ENCODE measurements at regions not wholly inside any gene's neighbourhood (a gene's known extent, or its start where the extent isn't known, plus 50 kb on each side); places are given as distances from the start of the nearest gene placed in this dataset.

DNA sequence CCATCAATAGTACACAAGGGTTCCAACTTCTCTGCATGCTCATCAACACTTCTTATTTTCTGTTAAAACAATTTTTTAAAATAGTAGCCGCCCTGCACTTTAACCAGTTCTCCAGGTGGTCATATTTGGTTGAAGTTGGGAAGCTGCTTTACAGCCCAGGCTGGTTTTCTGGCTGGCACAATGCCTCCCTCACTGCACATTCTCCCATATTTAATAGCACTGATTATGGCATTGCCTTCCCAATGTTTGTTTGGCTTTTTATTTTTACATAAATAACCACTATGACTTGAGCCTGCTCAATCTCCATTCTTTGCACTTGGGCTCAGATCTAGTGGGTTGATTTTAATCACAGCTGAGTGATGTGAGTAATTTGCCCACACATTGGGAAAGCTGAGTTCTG lies 111.9 kb upstream of the MAP4K3 start:
- Histone ChIP-seq H3K27ac (ENCODE audit: low read depth, low read length, severe bottlenecking) (no peak overlapping the region), H3K36me3 (ENCODE audit: control insufficient read depth, insufficient read depth, low read length) (no peaks in the 10 kb centered on the region), H3K4me1 (ENCODE audit: control insufficient read depth, insufficient read depth, low read length, poor library complexity, severe bottlenecking) (peaks cover 6% of the 10 kb centered on the region), H3K9me3 (ENCODE audit: control insufficient read depth, low read length) (no peaks in the 10 kb centered on the region), H3K4me3 (ENCODE audit: extremely low read depth, insufficient read depth, low read length, poor library complexity, severe bottlenecking) (no peak overlapping the region)
- WGBS, 2 experiments (ENCODE audit: insufficient coverage in 2 of 2) = 80% methylated on average over 1 of the region's 1 CpG; no CpG with 5 or more reads in 1 of the 2 experiments

DNA sequence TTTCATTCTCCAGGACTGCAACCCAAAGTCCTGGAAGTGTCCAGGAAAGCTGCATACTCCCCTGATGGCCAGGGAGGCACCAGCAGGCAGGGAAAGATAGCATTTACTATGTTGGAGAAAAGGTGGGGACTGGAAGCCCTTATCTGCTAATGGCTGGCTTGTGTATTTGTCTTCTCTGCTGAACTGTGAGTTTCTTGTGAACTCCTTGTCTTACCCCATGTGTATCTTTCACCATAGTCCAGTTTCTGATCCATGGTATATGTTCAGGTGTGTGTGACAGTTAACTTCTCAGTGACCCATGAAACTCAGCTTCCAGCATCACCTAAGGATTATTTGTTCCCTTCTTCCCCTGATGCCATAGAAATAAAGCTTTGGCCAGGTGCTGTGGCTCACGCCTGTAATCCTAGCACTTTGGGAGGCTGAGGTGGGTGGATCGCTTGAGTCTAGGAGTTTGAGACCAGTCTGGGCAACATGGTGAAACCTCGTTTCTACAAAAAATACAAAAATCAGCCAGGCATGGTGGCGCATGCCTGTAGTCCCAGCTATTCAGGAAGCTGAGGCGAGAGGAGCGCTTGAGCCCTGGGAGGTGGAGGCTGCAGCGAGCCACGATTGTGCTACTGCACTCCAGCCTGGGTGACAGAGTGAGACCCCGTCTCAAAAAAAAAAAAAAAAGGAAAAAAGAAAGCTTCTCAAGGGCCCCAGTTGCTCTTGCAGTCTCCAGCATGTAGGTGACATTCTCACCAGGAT lies 112.8 kb upstream of the MAP4K3 start:
- H3K4me1 ChIP-seq (ENCODE audit: control insufficient read depth, insufficient read depth, low read length, poor library complexity, severe bottlenecking) = peaks cover 6% of the 10 kb centered on the region
- no peak overlapping the region for H3K27ac ChIP-seq (ENCODE audit: low read depth, low read length, severe bottlenecking)
- H3K4me3 ChIP-seq (ENCODE audit: extremely low read depth, insufficient read depth, low read length, poor library complexity, severe bottlenecking) = no peak overlapping the region
- no peaks in the 10 kb centered on the region for H3K9me3 ChIP-seq (ENCODE audit: control insufficient read depth, low read length)
- 83 to 95% methylated on average over 8 of the region's 9 CpGs for WGBS, 2 experiments (ENCODE audit: insufficient coverage in 2 of 2)
- H3K36me3 ChIP-seq (ENCODE audit: control insufficient read depth, insufficient read depth, low read length) = no peaks in the 10 kb centered on the region

GRCh38 chr2:39550701-39551285 lies 113.7 kb upstream of the MAP4K3 start:
- H3K36me3 ChIP-seq (ENCODE audit: control insufficient read depth, insufficient read depth, low read length) = no peaks in the 10 kb centered on the region
- WGBS, 2 experiments (ENCODE audit: insufficient coverage in 2 of 2) = 90 to 100% methylated on average over 1 of the region's 4 CpGs
- H3K4me3 ChIP-seq (ENCODE audit: extremely low read depth, insufficient read depth, low read length, poor library complexity, severe bottlenecking) = no peak overlapping the region
- H3K9me3 ChIP-seq (ENCODE audit: control insufficient read depth, low read length) = no peaks in the 10 kb centered on the region
- H3K27ac ChIP-seq (ENCODE audit: low read depth, low read length, severe bottlenecking) = no peak overlapping the region
- H3K4me1 ChIP-seq (ENCODE audit: control insufficient read depth, insufficient read depth, low read length, poor library complexity, severe bottlenecking) = peaks cover 6% of the 10 kb centered on the region

DNA sequence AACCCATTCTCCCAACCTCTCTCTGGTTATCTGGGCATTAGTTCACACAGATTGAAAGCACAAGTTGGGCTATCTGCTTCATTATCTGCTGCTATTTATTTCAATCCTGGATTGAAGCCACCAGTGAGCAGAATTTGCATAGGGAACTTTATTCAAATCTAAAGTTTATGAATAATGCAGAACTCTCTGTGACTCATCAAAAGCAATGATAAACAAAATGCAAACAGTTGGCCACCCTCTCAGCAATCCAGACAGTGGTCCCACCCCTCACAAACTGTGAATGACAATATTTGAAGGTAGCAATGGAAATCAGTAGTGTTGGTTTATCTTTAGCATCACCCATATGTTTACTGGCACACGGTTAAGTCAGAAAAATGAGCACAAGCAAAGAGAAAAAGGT lies 106.8 kb upstream of the TMEM178A start:
- H3K9me3 ChIP-seq (ENCODE audit: control insufficient read depth, low read length) = peaks cover under 1% of the 10 kb centered on the region
- no peak overlapping the region for H3K27ac ChIP-seq (ENCODE audit: low read depth, low read length, severe bottlenecking)
- no CpG with 5 or more reads among the region's 1 CpG for WGBS, 2 experiments (ENCODE audit: insufficient coverage in 2 of 2)
- H3K4me3 ChIP-seq (ENCODE audit: extremely low read depth, insufficient read depth, low read length, poor library complexity, severe bottlenecking) = no peak overlapping the region
- H3K4me1 ChIP-seq (ENCODE audit: control insufficient read depth, insufficient read depth, low read length, poor library complexity, severe bottlenecking) = no peaks in the 10 kb centered on the region
- no peaks in the 10 kb centered on the region for H3K36me3 ChIP-seq (ENCODE audit: control insufficient read depth, insufficient read depth, low read length)

- no peaks in the 10 kb centered on the region for H3K36me3 ChIP-seq (ENCODE audit: control insufficient read depth, insufficient read depth, low read length)
- H3K27ac ChIP-seq (ENCODE audit: low read depth, low read length, severe bottlenecking) = no peak overlapping the region
- H3K9me3 ChIP-seq (ENCODE audit: control insufficient read depth, low read length) = peaks cover 11% of the 10 kb centered on the region
- peaks cover 5% of the 10 kb centered on the region for H3K4me1 ChIP-seq (ENCODE audit: control insufficient read depth, insufficient read depth, low read length, poor library complexity, severe bottlenecking)
- no peak overlapping the region for H3K4me3 ChIP-seq (ENCODE audit: extremely low read depth, insufficient read depth, low read length, poor library complexity, severe bottlenecking)
Observed at GRCh38 chr2:39563572-39563971, 102.1 kb upstream of the TMEM178A start.

- H3K36me3 ChIP-seq (ENCODE audit: control insufficient read depth, insufficient read depth, low read length) = no peaks in the 10 kb centered on the region
- peaks cover 26% of the 10 kb centered on the region for H3K4me1 ChIP-seq (ENCODE audit: control insufficient read depth, insufficient read depth, low read length, poor library complexity, severe bottlenecking)
- 100% methylated on average over 1 of the region's 1 CpG for WGBS, 2 experiments (ENCODE audit: insufficient coverage in 2 of 2)
- peaks cover 11% of the 10 kb centered on the region for H3K9me3 ChIP-seq (ENCODE audit: control insufficient read depth, low read length)
- H3K4me3 ChIP-seq (ENCODE audit: extremely low read depth, insufficient read depth, low read length, poor library complexity, severe bottlenecking) = no peak overlapping the region
- H3K27ac ChIP-seq (ENCODE audit: low read depth, low read length, severe bottlenecking) = no peak overlapping the region
Observed at GRCh38 chr2:39567507-39567906, 98.2 kb upstream of the TMEM178A start.

GRCh38 chr2:39568116-39568515 lies 97.6 kb upstream of the TMEM178A start:
- WGBS, 2 experiments (ENCODE audit: insufficient coverage in 2 of 2) = 98% methylated on average over 4 of the region's 5 CpGs; no CpG with 5 or more reads in 1 of the 2 experiments
- H3K36me3 ChIP-seq (ENCODE audit: control insufficient read depth, insufficient read depth, low read length) = no peaks in the 10 kb centered on the region
- peaks cover 11% of the 10 kb centered on the region for H3K9me3 ChIP-seq (ENCODE audit: control insufficient read depth, low read length)
- no peak overlapping the region for H3K4me3 ChIP-seq (ENCODE audit: extremely low read depth, insufficient read depth, low read length, poor library complexity, severe bottlenecking)
- peaks cover 26% of the 10 kb centered on the region for H3K4me1 ChIP-seq (ENCODE audit: control insufficient read depth, insufficient read depth, low read length, poor library complexity, severe bottlenecking)
- H3K27ac ChIP-seq (ENCODE audit: low read depth, low read length, severe bottlenecking) = peak overlapping the region; percentile 77

GRCh38 chr2:39568561-39569006 lies 97.1 kb upstream of the TMEM178A start:
- peak overlapping the region; percentile 77 for H3K27ac ChIP-seq (ENCODE audit: low read depth, low read length, severe bottlenecking)
- H3K9me3 ChIP-seq (ENCODE audit: control insufficient read depth, low read length) = peaks cover 11% of the 10 kb centered on the region
- no peak overlapping the region for H3K4me3 ChIP-seq (ENCODE audit: extremely low read depth, insufficient read depth, low read length, poor library complexity, severe bottlenecking)
- no peaks in the 10 kb centered on the region for H3K36me3 ChIP-seq (ENCODE audit: control insufficient read depth, insufficient read depth, low read length)
- WGBS, 2 experiments (ENCODE audit: insufficient coverage in 2 of 2) = 87 to 91% methylated on average over 2 to 3 of the region's 3 CpGs
- H3K4me1 ChIP-seq (ENCODE audit: control insufficient read depth, insufficient read depth, low read length, poor library complexity, severe bottlenecking) = peaks cover 26% of the 10 kb centered on the region

DNA sequence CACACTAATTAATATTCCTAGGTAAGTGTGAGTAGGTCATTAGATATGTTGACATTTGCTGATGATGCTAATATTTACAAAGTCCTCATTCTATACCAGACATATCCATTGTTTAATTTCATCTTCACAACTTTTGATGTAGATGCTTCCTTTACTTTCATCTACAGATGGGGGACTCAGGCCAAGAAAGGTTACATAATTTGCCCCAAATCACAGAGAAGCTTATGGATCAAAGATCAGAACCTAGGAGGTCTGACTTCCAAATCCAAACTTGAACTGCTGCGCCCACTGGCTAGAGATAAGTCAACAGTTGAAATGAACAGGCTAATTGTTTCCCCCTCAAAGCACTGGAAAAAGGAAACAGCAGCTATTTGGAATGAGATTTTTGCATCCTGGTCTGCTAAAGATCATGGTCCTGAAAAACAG lies 95.6 kb upstream of the TMEM178A start:
- 83% methylated on average over 1 of the region's 1 CpG; no CpG with 5 or more reads in 1 of the 2 experiments for WGBS, 2 experiments (ENCODE audit: insufficient coverage in 2 of 2)
- no peak overlapping the region for H3K27ac ChIP-seq (ENCODE audit: low read depth, low read length, severe bottlenecking)
- no peaks in the 10 kb centered on the region for H3K36me3 ChIP-seq (ENCODE audit: control insufficient read depth, insufficient read depth, low read length)

GRCh38 chr2:39570614-39571013 lies 95.1 kb upstream of the TMEM178A start:
- H3K4me1 ChIP-seq (ENCODE audit: control insufficient read depth, insufficient read depth, low read length, poor library complexity, severe bottlenecking) = peaks cover 26% of the 10 kb centered on the region
- no CpG with 5 or more reads among the region's 3 CpGs for WGBS, 2 experiments (ENCODE audit: insufficient coverage in 2 of 2)
- H3K27ac ChIP-seq (ENCODE audit: low read depth, low read length, severe bottlenecking) = no peak overlapping the region
- no peaks in the 10 kb centered on the region for H3K36me3 ChIP-seq (ENCODE audit: control insufficient read depth, insufficient read depth, low read length)
- no peak overlapping the region for H3K4me3 ChIP-seq (ENCODE audit: extremely low read depth, insufficient read depth, low read length, poor library complexity, severe bottlenecking)
- H3K9me3 ChIP-seq (ENCODE audit: control insufficient read depth, low read length) = no peaks in the 10 kb centered on the region

More for the DNA sequence above, 95.6 kb upstream of the TMEM178A start:
- H3K9me3 ChIP-seq (ENCODE audit: control insufficient read depth, low read length) = no peaks in the 10 kb centered on the region
- H3K4me1 ChIP-seq (ENCODE audit: control insufficient read depth, insufficient read depth, low read length, poor library complexity, severe bottlenecking) = peaks cover 26% of the 10 kb centered on the region
- H3K4me3 ChIP-seq (ENCODE audit: extremely low read depth, insufficient read depth, low read length, poor library complexity, severe bottlenecking) = no peak overlapping the region

GRCh38 chr2:39571111-39571731 lies 94.5 kb upstream of the TMEM178A start:
- Histone ChIP-seq H3K27ac (ENCODE audit: low read depth, low read length, severe bottlenecking) (no peak overlapping the region), H3K4me1 (ENCODE audit: control insufficient read depth, insufficient read depth, low read length, poor library complexity, severe bottlenecking) (peaks cover 26% of the 10 kb centered on the region), H3K36me3 (ENCODE audit: control insufficient read depth, insufficient read depth, low read length) (no peaks in the 10 kb centered on the region), H3K4me3 (ENCODE audit: extremely low read depth, insufficient read depth, low read length, poor library complexity, severe bottlenecking) (no peak overlapping the region), H3K9me3 (ENCODE audit: control insufficient read depth, low read length) (no peaks in the 10 kb centered on the region)
- 81 to 82% methylated on average over 3 to 4 of the region's 6 CpGs for WGBS, 2 experiments (ENCODE audit: insufficient coverage in 2 of 2)

Measured in mesodermal cell (in vitro differentiated cells).